ENCODE measurements at regions not wholly inside any gene's neighbourhood (a gene's known extent, or its start where the extent isn't known, plus 50 kb on each side); places are given as distances from the start of the nearest gene placed in this dataset.
"Not testable (repeated sequence)": the region's sequence is repeated elsewhere in the genome, so short reads cannot be mapped to it uniquely, and the experiment has no call there.

- DNase-seq (ENCODE audit: low read depth), result no peak
These were observed 189.6 kb upstream of the SFSWAP start for GRCh38 chr12:131521326-131521725.

DNA sequence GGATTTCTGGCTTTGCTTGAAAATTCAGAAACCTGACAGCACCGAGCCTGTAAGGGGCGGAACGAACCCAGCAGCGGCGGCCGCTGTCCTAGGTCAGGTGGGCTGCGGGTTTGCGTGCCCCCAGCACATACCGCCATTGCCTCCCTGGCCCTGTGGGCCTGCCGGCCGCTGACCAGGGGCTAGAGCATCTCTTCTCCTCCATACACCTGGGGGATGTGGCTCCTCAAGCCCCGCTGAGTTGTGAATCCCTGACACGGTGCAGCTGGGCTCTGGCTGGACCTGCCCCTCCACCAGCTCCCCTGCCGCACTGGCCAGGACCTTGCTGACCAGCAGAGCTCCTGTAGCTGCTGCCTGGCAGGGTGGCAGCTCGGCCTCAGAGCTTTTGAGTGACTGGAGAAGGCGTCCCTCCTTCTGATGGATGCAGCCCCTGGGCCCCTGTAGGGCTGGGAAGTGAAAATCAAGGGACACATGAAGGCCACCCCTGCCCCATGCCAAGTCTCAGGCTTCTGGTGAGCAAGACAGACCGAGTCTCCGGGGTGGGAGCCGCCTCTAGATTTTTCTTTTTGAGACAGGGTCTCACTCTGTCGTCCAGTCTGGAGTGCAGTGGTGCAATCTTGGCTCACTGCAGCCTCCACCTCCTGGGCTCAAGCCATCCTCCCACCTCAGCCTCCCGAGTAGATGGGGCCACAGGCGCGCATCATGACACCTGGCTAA, 184.9 kb upstream of the SFSWAP start:
- DNase-seq (ENCODE audit: low read depth), result no peak

DNA sequence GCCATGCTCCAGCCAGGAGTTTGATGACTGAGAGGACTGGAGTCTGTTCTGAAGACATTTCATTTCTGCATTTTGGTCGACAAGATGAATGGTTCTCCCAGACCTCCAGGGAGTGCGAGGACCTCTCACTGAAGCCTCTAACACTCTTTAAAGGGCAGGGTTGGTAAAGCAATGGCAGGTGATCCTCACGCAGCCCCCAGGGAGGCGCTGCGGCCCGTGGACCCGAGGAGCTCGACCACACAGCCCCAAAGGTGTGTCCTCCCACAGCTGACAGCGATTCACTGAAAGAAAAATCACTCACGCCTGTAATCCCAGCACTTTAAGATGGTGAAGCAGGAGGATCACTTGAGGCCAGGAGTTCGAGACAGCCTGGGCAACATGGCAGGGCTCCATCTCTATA, 183.8 kb upstream of the SFSWAP start:
- DNase-seq (ENCODE audit: low read depth), result no peak

DNA sequence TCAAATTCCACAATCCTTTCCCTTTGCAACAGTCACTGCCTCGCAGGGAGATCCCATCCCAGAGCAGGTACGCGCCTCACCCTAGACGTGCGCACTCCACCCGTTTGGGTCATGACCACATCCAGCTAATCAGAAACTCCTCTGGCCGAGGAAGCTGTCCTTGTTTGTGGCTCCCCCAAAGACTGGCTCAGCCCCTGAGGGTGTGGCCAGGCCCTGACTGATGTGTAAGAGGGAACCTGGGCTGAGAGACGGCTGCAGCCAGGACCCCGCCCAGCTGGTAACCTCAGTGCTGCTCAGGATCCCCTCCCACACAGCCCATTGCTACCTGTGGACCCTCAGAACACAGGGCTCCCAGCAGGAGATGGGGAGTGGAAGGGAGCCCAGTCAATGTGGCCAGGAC, 183.2 kb upstream of the SFSWAP start:
- DNase-seq (ENCODE audit: low read depth), result no peak

DNA sequence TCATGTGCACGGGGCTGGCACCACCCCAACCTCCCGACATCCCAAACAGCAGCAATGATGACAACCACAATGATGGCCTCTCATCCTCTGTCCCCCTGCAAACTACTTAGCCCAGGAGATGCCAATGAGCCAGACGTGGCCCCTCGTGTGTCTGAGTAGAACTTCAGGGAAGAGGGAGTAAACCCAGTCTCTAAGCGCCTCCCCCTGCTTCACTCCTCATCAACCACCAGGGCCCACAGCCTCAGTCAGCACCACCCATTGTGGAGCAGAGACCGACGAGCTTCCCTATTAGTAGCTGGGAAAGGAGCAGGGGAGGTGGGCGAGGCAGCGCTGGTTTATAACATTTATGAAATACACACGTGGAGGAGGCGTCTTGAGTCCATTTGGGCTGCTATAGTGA, 182.7 kb upstream of the SFSWAP start:
- no peak for DNase-seq (ENCODE audit: low read depth)

GRCh38 chr12:131528667-131529066, 182.2 kb upstream of the SFSWAP start:
- DNase-seq (ENCODE audit: low read depth), result no peak

DNA sequence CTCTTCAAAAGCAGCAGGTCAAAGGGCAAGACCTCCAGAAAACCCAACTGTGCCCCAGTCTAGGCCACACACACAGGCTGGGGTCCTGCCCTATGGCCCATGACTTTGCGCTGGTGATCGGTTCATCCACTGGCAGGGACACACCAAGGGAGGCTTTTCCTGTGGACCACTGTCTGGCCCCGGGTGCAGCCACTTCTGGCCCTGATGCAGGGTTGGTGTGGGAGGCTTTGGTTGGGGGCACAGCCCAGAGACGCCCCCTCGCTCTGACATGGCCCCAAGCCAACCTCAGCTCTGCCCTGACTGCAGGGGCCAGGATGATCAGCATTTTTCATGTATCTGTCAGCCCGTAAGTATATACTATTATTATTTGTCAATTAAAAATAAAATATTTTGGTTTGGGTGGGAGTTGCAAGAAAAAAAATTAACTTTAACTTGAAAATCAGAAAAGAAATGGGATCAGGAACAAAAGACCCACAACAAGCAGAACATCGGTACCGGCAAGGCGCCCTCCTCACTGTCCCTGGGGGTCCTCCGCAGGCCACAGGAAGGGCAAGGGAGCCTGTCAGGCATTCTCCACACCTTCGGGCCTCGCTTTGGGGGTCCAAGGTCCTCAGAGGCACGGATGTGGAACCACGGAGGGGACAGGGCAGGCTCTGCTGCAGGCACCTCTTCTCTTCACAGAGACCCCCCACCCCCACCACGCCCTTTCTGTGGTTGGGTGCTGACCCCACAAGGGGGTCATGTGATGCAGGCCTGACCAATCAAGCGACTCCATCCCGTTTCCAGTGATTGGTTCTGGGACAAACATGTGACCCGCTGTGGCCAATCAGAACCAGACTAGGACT, 181.5 kb upstream of the SFSWAP start:
- DNase-seq (ENCODE audit: low read depth), result no peak

DNA sequence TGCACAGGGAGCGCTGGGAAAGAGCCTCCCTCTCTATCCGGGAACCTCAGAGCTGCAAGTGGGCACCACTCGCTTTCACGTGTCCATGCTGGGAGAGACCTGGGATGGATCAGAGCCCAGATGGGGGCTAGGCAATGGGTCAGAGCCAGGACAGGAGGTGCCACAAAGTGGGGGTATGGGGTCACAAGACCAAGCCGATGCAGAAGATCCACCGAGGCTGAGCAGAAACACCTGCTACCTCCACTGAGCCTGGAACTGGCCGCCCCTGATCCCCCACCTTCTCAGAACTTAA, 180.9 kb upstream of the SFSWAP start:
- DNase-seq (ENCODE audit: low read depth), result no peak

GRCh38 chr12:131530422-131530821, 180.5 kb upstream of the SFSWAP start:
- no peak for DNase-seq (ENCODE audit: low read depth)

- no peak for DNase-seq (ENCODE audit: low read depth)
These were observed 177.8 kb upstream of the SFSWAP start for GRCh38 chr12:131533139-131533538.

GRCh38 chr12:131535779-131536178, 175.1 kb upstream of the SFSWAP start:
- no peak for DNase-seq (ENCODE audit: low read depth)

- no peak for DNase-seq (ENCODE audit: low read depth)
These were observed 174.6 kb upstream of the SFSWAP start for GRCh38 chr12:131536337-131536736.

DNA sequence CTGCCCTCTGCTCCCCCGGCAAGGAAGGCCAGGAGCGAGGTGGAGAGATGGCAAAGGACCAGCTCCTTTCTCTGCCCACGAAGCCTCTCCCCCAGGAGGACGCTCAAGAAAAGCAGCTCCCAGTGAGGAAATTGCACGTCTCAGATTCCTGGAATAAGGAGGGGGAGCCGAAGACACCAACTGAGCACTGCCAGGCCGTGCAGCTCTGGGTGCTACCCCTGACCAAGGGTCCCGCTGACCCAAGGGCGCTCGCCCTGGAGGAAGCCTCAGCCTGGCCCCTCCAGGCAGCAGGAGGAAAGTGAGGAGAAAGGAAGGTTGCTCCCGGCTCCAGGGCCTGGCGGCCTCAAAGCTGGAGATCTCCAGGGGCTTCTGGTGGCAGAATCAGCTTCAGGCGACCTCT, 174.1 kb upstream of the SFSWAP start:
- DNase-seq (ENCODE audit: low read depth), result no peak

DNA sequence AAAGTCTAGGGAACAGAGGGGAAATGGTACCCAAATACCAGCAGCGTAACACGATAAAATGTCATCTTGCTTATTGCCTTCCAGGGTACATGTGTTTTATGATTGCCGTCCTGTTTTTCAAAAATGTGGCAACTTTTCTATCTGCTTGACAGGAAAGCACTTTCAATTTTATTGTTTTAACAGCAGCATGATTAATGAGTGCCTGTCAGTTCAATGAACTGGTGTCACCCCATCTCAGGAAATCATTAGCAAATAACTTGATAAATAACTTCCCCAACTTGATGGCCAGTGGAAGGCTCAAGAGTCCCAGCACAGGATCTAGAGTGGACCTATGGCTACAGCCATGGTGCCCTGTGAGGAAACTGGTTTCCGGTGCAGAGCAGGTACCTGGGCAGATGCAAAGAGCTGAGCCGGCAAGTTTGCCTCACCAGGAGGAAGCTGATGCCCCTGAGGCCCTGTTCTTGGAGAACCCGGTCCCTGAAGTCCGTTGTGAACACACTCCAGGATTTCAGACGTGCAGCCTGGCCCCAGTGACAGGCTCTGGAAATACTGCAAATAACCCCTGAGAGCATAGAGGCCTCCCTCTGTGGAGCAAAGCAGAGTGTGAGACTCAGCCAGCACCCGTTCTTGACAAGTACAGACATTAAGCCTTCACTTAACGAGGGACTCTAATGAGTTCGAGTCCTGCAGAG, 173.5 kb upstream of the SFSWAP start:
- DNase-seq (ENCODE audit: low read depth), result no peak

DNA sequence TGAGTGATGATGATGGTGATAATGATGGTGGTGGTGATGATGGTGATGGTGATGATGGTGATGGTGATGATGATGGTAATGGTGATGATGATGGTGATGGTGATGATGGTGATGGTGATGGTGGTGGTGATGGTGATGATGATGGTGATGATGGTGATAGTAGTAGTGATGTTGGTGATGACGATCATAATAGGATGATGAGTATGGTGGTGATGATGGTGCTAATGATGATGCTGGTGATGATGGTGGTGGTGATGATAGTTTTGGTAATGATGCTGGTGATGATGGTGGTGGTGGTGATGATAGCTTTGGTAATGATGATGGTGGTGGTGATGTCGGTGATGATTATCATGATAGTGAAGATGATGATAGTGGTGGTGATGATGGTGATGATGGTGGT, 171.5 kb upstream of the SFSWAP start:
- DNase-seq (ENCODE audit: low read depth), result no peak

DNA sequence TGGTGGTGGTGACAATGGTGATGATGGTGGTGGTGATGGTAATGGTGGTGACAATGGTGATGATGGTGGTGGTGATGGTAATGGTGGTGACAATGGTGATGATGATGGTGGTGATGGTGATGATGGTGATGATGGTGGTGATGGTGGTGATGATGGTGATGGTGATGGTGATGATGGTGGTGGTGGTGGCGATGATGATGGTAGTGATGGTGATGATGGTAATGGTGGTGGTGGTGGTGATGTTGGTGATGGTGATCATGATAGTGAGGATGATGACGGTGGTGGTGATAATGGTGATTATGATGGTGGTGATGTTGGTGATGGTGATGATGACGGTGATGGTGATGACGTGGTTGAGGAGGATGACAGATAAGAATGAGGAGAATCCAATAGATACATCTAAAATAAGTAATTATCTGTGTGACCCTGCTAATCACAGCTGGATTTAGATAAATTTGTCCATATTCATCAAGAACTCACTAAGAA, 170.7 kb upstream of the SFSWAP start:
- no peak for DNase-seq (ENCODE audit: low read depth)

- DNase-seq (ENCODE audit: low read depth), result not testable (repeated sequence)
These were observed 169.4 kb upstream of the SFSWAP start for GRCh38 chr12:131541512-131541911.

- no peak for DNase-seq (ENCODE audit: low read depth)
These were observed 168.5 kb upstream of the SFSWAP start for GRCh38 chr12:131542351-131542750.

DNA sequence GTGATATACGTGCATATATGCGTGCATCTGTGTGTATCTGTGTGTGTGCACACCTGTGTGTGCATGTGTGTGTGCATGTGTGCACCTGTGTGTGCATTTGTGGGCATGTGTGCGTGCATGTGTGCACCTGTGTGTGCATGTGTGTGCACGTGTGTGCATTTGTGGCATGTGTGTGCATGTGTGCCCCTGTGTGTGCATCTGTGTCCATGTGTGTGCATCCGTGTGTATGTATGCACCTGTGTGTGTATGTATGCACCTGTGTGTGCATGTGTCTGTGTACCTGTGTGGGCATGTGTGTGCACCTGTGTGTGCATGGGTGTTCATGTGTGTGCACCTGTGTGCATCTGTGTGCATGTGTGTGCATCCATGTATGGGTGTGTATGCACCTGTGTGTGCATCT, 167.8 kb upstream of the SFSWAP start:
- no peak for DNase-seq (ENCODE audit: low read depth)

DNA sequence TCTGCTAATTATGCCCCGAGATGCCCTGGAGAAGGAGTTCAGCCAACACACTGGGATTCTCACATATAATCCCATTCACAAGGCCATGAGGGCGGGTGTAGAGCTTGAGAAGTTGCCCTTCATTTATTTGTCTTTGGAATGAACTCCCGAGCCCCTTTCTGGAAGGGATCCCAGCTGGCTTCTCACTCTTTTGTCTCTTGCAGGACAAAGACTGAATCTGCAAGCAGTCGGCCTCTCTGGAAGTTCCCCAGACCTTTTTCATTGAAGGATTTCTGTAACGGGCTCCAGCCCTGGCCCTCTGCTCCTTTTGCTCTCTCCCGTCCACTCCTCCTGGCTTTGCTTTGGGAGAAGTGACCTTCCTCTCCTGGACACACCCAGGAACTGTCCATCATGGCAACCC, 163.3 kb upstream of the SFSWAP start:
- no peak for DNase-seq (ENCODE audit: low read depth)

GRCh38 chr12:131550121-131550520, 160.8 kb upstream of the SFSWAP start:
- no peak for DNase-seq (ENCODE audit: low read depth)

DNA sequence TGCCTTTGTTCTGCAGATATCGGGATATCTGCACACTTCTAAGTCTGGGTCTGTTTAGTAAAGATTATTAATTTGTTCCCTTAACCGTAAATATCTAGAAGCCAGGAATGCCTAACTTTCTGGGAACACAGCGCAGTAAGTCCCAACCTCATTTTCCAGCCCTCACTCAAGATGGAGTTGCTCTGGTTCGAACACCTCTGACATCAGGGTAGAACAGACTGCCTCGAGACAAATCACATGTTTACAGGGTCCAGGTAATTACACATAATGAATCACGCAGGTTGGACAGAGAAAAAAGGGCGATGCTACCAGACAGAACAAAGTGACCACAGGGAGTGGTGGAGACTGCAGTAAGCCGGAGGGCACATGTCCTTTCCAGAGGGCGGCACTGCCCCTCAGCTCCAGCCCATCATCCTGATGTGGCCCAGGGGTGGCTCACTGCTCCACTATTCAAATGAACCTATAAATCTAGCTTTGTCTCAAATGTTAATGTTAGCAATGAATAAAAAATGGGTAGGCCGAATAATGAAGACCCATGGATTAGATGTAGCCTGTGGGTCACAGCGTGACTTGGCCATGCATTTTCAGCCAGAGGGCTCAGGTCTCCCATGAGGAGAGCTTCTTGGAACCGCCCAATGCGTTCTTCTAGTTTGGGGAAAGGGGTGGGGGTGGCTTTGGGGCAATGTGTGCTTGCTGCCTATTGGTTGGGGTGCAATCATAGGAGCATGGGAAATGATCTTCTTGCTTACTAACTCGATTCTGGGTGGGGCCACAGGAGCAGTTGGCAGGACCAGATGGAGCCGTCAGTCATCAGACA, 159.0 kb upstream of the SFSWAP start:
- no peak for DNase-seq (ENCODE audit: low read depth)
